HG02623 (cell line): ENCODE measurements at regions not wholly inside any gene's neighbourhood (a gene's known extent, or its start where the extent isn't known, plus 50 kb on each side); places are given as distances from the start of the nearest gene placed in this dataset.

ENCODE experiments used
- ATAC-seq: cut with Tn5 transposase; IDR thresholded peaks from one replicate; pipeline ENCODE4 v1.9.1; 2021; ENCODE audit warnings: moderate library complexity; ENCODE audit not compliant: unreplicated experiment

DNA sequence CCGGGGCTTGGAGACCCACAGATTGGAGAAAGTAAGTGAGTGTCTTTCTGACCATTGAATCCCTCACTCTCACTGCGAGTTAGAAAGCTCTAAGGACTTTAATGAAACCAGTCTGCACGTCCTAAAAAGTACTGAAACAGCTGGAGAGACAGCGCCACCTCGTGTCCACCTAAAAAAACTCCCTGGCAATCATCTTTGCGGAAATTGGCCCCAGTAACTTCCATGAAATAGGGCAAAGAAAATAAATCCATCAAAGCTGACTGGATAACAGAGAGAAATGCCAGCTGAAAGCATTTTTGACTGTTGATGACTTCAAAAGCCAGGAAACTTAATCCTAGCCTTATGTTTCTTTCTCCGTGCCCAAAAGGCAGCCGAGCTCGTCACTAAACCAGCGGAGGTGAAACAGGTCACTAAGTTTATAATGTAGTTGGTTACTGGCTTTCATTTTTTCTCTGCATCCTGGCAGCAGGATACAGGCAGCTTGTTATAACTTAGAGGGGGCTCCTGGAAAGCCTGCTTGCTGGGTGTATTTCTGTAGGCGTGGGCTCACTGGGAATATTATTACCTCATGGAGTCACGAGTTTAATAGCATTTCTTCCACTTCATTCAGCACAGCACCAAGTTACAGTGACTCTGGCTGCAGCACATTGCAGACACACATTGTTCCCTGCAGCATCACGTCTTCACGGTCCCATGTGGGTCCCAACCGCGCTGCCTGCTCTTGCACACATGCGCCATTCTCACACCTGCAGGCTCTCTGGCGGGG lies 266.5 kb downstream of the HRH4 start:
- ATAC-seq, result no peak

DNA sequence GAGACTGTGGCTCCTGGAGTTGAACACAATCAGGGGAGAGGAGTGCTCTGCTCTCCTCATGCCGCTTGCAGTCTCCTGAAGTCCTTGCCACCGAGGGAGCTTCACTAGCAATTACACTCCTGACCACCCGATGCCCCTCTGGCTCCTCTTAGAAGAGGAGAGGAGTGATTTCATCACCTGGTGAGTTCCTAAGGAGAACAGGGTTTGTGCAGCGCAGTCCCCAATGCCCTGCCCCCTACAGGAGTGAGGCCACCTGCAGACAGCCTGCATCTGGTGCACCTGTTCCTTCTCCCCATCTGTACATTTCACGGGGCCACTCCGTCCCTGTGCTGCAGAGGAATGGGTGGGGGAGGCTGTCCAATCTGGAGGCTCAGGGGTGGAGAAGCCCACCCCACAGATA lies 267.2 kb downstream of the HRH4 start:
- no peak for ATAC-seq

DNA sequence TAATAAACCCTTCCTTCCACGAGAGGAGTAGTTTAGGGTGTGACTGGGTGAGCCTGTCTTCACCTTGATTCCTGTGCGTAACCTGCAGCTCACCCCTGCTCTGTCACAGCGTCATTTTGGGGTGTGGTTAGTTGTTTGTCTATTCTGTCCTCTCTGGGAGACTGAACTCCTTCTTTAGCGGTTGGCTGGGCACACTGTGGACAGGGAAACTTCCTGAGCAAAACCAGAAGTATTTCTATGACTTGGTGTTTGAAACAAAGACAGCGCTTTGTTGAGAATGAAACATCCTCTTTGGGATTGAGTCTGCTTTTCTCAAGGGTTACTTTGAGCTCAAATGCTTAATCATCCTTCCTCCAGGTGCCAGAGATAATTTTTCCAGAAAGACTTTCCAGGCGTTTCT lies 270.7 kb downstream of the HRH4 start:
- ATAC-seq, result no peak

DNA sequence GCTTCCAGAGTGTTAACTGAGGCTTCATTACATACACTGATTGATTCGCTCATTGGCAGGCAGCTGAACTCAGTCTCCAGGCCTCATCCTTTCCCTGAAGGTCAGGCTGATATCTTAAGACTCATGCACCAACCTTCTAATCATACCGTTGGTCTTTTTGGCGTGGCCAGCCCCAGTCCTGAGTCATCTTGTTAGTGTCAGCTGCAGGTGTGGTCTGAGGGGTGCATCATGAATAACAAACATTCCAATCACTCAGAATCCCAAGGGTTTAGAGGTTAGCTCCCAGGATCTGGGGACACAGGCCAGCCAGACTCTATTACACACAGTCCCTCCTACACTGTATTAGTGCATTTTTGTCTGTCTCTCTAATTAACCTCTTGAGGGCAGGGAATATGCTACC lies 271.5 kb downstream of the HRH4 start:
- ATAC-seq, result no peak

DNA sequence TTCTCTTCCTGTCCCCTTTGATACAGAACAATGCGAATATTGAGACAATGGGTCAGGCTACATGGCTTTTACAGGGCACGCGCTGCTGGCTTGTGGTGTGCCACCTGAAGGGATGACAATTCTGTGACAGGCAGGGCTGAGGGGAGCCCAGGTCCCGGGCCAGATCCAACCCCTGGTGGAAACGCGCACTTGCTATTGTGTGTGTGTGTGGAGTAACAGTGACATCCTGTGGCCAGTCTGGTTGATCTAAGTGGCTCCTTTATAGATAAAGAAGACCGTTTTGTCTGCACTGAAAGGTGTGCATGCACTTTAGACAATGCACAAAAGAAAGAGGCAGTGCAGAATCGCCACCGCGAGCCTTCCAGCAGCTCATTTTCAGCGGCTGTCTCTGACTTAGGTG lies 273.6 kb downstream of the HRH4 start:
- ATAC-seq, result no peak

DNA sequence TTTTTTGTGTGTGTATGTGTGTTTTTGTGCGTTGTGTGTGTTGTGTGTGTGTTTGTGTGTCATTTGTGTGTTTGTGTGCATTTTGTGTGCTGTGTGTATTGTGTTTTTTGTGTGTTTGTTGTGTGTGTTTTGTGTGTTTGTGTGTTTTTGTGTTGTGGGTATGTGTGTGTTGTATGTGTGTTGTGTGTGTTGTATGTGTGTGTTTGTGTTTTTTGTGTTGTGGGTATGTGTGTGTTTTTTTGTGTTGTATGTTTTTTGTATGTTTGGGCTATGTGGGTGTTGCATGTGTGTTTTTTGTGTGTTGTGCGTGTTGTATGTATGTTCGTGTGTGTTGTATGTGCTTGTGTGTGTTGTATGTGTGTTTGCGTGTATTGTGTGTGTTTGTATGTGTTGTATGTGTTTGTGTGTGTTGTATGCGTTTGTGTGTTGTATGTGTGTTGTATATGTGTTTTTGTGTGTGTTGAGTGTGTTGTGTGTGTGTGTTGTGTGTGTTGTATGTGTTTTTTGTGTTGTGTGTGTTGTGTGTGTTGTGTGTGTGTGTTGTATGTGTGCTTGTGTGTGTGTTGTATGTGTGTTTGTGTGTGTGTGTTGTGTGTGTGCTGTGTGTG lies 275.3 kb downstream of the HRH4 start:
- no peak for ATAC-seq

DNA sequence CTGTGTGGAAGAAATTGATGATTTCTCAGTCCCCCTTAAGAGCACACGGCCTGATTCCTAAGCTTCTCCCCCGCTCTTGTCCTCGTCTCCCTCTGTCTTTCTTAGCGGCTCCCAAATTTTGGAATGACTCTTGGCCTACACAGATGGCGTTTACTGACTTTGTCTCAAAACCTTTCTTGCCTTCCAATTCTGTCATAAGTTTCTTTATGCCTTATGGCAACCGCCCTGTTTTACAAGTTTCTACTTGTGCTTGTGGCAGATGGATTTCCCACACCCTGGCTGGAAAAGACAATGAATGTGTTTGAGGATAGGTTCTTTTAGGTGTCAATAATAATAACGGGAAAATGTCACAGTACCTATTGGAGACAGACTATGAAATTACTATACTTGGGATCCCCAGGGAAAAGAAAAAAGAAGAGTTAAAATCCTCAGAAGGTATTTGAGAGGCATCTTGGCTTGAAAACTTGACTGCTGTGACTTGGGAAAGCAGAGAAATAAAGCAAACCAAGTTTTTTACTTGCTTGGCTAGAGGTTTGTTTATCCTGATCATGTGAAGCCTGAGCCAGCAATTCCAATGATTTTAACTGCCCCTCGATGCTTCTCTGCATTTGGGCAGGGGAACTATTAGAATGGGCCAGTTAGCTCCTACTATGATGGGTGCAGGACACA lies 276.4 kb downstream of the HRH4 start:
- no peak for ATAC-seq

DNA sequence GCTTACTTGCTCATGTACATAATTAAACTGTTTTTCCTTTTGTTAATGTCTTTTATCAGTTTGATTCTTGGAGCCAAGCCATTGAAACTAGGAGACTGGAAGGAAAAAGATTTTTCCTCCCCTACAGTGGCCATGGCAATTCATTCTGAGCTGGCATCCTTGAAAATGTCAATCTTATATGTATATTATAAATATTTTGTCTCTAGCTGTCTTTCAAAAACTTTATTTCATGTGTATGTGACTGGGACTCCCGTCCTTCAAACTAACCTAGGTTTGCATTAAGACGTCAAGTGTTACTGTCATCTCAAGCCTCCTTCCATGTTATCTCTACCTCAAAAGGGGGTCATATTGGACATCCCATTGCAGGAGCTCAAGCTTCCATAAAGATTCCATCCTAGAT lies 280.4 kb downstream of the HRH4 start:
- no peak for ATAC-seq

DNA sequence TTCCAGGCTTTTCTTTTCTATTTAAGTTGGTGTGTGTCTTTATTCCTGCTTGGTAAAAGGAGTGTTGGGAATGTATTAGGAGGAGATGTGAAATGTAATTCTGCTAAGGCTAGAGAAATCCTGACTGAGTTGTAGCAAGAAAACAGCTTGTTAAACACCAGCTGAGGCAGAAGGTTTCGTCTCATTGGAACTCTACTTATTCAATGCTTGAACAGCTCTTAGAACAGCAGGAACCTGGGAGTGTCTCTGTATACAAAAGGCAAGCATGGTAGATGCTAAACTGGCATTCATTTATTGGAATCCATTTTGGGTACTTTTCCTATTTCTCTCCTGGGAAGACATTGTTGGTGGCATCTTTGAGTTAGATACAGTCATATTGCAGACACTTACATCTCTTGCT lies 280.9 kb downstream of the HRH4 start:
- no peak for ATAC-seq

DNA sequence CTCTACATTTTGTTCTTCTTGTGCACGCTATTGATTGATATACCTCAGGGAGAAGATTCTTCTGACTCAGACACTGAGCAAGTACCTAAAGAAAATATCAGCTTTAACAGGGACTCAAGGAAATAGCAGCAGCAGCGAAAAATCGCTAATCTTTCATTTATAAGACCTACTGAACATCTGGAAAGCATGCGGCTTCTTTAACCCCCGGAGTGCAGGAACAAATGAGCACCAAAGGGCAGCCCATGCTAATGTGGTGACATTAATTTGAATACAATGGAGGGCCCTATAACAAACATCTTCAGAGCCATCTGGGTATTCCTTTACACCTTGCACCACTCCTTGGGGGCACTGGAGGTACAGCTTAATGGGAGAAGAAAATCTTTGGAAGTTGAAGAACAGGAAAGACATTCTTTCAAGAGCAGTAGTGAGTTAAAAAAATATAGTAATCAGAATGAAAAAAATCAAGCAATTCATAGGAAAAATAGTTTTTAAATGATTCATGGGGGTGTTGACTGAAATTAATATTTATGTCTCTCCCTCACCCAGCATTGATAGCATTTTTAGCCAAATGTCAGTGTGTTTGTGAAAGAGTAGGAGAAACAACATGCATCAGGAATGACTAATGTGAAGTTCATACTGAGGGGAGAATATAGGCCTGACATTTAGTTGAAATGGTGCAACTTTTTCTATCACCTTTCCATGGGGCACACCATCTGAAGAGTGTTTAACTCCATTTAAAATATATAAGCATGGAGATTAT lies 281.7 kb downstream of the HRH4 start:
- no peak for ATAC-seq

DNA sequence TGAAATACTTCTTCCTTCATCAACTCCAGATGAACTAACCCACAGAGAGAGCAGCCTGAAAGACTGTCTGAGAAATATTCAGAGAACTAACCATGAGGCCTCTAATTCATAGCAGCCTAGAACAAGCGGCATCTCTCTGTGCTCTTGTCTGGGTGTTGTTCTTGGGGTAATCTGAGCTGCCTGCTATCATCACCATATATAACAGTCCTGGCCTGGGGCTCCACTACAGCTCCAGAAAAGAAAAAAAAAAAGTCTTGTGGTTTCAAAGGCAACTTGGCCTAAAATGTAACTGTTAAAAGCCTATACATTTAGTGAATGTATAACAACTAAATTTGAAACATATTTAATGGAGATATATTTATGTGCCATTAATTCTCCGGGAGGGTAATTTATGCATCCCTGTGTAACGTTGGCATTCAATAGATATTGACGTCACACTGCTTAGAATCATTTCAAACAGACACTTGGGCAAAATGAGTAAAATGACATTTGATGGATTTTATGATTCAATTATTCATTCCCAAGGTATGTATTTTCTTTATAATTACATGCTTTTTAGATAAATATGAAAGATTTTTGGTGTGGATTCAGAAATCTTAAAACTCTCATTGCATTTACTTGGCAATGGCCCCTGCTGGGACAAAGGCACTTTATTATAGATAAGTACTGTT lies 294.3 kb downstream of the HRH4 start:
- ATAC-seq, result no peak

DNA sequence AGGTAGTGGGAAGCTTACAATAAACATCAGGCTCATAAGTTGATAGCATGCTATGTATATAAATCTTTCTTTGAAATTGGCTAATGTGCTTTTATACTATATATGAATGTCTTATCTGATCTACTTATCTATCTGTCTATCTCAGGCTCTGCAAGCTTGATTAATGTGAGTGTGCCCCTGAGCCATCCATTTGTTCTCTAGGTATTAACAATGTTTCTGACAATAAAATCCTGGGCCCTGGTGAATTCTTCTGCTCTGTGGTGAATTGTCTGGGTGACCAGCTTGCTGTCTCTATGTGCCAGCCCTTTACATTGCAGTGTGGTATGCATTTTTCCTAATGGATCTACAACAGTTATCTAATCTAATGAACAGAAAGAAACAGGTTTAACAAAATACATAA lies 295.9 kb downstream of the HRH4 start:
- no peak for ATAC-seq

DNA sequence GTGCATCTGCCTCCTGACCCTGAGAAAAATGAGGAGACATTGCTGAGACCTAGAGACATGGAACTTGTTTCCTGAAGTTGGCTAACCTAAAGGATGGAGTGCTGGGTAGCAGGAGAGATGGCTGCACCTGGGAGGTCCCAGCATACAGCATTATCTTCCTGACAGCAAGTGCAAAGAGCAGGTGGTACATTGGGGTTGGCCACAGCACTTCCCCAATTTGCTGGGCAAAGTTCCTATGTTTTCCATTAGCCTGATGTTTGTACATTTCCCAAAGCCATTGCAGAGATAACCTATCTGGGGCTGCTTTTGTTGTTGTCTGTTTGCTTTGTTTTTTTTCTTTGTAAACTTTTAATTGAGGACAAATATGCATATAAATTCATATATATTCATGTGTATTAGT lies 296.7 kb downstream of the HRH4 start:
- ATAC-seq, result no peak

DNA sequence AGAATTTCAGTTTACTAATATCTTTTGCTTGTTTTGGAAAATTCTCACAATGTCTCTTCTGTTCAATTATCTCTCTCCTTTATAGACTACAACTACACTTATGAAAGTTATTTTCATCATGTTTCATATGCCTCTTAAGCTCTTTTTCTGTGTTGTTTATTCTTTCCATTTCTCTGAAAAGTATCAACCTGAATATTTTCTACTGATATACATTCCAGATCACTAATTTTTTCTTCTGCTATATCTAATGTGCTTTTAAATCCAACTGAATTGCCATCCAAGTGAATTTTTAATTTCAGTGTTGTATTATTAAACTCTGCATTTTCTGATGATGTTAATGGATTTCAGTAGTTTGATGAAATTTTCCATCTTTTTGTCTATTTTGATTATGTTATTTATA lies 301.3 kb downstream of the HRH4 start:
- ATAC-seq, result no peak

DNA sequence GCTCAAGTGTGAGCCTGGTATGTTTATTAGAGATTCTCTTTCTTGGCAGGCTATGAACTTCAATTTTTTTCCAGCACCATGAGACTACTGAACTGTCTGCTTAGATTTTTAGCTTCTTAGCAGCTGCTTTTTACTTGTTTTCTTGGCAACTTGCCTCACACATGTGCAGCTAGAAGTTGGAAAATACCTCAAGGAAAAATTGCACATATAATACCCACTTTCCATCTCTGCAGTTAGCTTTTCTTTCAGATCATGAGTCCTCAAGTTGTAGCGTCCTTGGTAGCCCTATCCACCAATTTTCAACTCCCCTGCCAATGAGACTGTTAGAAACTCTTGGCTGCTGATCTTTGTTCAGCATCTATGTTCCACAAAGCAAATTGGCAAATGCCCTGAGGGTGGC lies 302.1 kb downstream of the HRH4 start:
- ATAC-seq, result no peak

DNA sequence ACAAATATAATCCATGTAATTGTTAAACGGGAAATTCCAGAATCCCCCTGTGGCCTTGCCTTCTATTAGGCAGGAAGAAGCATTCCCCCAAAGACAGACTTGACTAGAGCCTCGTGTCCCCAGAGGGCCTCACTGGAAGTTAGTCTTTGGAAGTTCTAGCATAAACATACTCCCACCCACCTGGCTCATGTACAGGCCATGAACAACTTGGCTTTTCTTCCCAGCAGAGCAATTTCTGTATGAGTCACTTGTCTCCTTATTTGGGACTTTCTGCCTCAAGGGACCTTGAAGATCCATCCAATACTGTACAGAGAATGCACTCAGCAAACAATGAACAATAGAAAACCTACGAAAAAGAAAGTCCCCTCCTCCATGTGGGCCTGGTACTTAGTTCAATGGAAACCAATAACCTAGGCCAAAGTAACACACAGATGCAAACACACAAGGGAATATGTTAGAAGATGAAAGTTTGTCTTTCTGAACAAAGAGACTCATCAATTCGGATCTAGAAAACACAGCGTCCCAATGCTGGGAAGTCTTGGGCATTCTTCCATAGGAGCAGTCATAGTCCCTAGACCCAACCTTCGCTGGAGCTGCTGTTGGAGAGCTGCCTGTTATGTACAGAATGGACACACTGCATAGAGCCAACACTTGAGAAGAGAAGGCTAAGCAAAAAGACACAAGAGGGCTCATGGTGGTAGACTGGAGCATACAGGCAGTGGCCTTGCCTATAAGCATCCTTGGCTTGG lies 303.5 kb downstream of the HRH4 start:
- ATAC-seq, result no peak

DNA sequence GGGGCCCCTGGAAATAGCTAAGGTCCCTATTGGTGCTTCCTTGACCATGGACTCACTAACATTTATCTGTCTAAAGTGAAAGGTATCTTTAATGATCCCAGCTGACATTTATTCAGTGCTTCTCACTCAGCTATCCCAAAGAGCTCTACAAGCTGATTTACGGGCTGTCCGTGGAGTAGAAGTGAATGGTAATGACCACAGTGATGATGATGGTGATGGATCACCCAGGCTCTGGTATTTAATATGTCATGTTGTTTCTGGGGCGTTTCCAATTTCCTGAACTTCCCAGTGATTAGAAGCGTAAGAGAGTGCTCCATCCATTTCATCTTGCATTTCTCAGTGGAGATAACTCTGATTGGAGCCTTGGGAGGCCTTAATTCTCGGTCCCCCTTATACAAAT lies 304.3 kb downstream of the HRH4 start:
- no peak for ATAC-seq

DNA sequence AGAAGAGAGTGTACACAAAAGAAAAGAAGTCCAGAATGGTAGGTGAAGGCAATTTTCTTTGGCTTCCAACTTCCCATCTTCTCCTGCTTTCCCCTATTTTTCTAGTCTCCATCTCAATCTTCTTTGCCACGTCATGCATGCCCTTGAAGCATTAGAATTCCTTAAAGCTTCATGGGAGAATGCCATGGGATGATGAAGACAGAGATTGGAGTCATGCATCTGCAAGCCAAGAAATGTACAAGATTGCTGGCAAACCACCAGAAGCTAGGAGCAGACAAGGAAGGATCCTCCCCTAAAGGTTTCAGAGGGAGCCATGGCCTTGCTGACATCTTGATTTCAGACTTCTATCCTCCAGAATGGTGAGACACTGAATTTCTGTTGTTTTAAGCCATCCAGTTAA lies 305.9 kb downstream of the HRH4 start:
- no peak for ATAC-seq

DNA sequence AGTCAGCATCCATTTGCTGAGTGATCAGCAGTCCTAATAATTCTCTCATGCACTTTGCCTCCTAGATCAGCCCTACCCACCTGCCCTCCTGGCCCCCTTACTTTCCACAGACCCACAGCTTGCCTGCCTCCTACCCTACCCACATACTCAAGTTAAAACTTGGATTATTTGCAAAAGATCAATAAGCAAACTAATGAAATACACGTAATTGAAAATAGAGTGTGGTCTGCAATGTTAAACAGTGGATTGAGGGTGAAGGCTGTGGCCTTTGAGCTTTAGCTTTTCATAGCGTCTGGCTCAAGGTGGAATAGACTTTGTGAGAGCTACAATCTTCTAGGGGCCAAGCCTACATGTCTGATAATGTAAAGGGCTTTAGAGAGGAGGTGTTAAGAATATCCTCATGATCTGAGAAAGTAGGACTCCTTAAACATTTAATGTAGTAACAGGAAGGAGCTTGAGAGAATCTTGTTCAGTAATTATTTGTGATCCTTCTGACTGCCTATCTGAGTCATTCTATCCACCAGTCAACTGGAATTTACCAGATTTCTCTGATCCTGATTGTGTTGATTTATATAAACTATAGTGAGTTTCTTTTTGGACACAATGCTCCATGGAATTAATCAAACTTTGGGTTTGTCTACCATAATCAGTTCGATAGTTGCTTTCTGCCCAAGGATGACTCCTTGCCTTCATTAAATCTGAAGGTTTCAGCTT lies 310.0 kb downstream of the HRH4 start:
- ATAC-seq, result no peak

DNA sequence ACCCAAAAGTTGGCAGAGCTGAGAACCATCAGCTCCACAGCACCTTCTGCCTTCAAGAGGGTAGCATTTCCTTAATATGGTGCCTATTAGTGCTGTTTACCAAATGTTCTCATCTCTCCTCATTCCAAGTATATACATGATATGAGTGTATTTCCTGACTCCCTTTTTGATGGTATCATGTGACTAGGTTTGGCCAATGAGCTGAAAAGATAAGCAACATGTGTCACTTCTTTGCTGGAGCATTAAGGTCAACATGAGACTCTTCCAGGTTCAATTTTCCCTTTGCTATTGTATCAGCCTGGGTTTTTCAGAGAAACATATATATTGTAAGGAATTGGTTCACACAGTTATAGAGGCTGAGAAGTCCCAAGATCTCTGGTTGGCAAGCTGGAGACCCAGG lies 310.9 kb downstream of the HRH4 start:
- no peak for ATAC-seq
